ENCODE measurements at regions not wholly inside any gene's neighbourhood (a gene's known extent, or its start where the extent isn't known, plus 50 kb on each side); places are given as distances from the start of the nearest gene placed in this dataset.

DNA sequence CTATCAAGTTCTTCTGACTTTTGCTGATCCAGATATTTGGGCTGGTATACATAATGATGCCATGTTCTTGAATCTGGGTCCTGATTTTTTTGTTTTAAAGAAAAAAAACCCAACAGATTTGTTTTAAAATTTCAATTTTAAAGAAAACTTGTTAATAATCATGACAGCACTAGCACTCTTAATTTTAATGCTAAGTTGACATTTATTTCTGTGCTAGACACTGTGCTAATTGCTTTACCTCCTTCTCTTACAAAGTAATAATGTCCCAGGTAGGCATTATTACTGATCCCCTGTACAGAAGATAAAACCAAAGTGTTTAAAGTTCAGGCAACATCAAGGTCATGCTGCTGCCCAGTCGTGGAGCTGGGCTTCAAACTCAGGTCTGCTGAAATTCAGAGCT is 101.9 kb downstream of the ZNF608 start:
- DNase-seq, result no peak

DNA sequence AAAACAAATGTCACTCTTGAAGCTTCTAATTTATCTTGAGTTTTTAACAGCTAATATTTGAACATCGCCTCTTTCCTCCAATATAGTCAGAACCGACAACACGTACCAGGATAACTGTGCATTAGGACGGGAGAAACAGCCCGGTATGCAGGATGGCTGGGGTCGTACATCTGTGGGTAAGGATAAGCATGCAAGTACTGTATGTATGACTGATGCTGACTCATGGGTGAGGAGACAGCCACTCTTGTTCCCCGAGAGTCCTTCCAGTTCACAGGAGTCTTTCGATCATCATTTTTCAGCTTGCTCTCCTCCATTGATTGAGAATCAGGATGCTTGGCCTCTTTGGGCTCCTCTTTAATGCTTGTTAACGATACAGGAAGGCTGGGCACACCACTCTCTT is 102.3 kb downstream of the ZNF608 start:
- no peak for DNase-seq

DNA sequence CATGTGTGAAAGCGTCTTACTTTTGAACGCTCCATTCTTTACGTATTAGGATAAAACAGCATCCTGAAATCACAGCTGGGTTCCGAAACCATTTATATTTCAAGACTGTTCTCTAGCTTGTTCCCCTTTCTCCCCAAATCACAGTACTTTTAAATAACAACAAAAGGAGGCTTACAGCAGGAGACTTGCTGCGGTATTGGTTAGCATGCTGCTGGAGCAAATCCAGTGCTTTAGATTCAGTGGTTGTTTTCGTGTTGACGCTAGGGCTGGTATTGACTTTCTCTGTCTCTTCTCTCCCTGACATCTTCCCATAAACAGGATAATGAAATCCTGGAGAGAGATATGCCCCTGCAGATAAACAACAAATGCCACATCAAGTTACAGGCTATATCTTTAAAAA is 103.1 kb downstream of the ZNF608 start:
- DNase-seq, result no peak

DNA sequence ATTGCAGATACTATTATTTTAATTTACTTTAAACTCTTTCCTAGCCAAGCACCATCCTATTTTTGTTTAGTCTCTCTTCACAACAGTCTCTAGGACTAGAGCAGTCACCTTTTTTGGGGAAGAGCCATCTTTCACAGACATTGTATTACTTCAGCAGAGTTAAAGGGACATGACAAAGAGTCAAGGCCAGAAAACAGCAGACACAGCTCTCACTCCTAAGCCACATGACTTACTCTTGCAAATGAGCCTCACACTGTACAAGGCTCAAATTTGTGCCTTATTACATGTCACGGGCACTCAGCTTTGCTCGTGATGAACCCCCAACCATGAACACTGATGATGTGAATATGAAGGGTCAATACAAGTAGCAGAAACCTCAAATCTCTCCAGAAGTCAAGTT is 104.3 kb downstream of the ZNF608 start:
- no peak for DNase-seq

DNA sequence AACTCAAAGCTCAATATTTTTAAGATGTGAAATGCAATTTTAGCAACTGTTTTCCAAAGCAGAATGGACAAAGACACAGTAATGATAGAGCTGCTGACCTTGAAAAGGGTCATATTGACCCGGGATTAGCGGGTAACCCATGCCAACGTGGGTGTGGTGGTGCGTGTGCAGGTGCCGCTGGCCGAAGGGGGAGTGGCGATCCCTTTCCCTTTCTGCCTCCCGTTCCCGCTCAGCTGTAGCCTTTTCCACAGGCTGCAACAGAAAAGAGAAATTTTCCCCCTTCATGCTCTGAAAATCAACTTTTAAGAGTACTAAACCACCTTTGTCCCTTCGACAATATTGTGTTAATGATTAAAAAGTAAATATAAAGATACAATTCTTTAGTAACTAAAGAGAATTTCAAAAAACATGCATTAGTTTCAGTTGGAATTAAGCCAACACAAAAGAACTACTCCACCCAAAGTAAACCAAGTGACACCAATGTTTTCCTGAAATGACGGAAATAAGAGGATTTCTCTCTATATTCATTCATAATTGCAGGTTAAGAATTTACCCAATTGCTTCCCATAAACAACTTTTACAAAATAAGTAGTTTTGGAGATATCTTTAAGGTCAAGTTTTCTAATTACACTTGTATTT is 105.2 kb downstream of the ZNF608 start:
- DNase-seq, result no peak

DNA sequence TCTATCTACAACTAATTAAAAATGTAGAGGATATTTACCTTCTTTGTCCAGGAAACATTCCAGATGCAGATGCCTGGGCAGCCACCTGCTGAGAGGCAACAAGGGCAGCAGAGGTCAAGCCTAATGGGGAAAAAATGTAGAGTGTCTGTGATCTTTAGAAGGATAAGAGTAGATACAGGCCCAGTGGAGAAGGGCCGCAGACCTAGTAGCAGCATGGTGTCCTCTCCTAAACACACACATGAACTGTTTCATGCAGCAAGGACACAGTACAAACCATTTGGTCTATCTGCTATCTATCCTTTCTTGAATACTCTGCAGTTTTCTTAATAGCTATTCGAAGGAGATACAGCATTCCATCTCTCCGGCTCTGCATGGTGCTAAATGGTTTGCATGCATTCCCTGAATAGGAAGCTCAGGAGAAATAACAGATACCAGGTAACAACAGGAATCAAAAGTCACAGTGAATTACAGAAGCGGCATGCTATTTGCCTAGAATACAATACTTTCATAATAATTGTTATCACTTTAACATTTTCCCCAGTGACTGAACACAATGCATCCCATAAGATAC is 107.3 kb downstream of the ZNF608 start:
- no peak for DNase-seq

DNA sequence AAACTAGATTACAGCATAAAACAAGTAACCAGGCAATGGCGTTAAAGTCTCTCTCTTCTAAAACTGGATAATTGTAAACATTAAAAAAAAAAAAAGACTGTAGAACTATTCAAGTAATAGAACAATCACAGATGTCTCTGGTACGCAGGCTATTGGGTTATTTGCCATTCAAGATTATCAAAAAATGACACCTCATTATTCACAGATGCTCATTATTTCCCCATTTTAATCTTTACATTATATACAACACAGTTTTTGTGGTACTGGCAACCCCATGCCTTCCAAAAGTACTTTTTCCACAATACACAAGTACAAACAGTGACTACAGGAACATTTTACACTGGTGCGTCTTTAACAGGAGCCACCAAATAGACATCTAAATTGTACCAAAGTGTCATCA is 109.4 kb downstream of the ZNF608 start:
- DNase-seq, result no peak

DNA sequence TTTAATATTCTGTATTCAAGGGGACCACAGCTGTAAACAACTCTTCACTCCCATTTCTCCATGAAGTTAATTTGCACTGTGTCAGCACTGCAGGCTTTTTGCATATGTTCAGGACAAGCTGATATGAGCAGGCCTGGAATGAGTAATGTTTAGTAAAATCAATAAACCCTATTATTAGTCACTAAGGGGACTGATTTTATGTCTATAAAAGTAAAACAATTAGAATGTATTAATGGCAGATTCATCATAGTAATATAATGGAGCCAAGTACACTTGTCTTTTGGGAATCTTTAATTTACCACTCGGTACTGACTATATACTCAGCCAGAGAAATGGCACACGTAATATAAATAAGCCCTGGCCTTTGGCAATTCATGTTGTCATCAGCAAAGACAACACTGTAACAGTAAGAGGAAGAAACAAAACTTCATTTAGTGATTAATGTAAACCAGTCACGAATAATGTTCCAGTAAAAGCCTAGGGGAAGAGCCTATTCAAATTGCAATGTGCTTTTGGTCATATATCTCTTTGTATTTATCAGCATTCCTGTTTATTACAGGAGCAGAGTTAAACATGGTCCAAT is 111.6 kb downstream of the ZNF608 start:
- no peak for DNase-seq

DNA sequence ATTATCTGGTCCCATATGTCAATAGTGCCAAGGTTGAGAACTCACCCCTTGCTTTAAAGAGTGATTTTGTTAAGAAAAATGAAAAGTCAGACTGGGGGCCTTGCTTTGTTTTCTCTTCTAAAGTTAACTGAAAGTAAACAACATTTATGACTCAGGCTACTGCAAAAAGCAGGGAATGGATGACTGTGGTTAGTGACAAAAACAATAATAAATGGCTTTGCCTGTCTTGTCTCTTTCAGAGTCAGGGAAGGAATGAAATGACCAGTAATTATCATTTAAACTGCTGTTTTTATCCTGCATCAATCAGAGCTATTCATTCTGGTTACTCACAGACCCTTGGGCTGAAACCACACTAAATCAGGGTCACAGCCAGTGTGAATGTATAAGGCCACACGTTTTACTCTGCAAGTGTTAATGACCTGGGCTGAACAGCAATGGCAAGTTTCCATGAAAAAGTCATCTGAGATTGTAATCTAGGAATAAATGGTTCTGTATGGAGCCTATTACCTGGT is 112.2 kb downstream of the ZNF608 start:
- DNase-seq, result no peak

DNA sequence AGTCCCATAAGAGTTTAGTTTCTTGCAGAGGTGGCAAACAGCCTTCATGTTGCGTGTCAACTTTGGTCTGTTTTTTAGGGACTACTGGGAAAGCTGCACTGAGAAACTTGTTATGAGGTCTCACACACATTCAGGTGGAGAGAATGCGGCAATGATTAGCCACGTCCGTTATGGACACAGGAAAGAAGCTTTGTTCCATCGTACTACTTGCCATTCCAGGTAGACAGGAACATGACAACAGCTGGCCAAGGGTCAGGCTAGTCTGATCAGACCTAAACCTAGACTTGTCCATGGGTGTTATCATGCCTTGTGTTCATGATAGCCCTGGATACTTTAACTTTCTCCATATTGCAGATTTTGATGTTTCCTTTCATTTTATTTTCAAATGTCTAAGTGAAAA is 113.2 kb downstream of the ZNF608 start:
- no peak for DNase-seq

DNA sequence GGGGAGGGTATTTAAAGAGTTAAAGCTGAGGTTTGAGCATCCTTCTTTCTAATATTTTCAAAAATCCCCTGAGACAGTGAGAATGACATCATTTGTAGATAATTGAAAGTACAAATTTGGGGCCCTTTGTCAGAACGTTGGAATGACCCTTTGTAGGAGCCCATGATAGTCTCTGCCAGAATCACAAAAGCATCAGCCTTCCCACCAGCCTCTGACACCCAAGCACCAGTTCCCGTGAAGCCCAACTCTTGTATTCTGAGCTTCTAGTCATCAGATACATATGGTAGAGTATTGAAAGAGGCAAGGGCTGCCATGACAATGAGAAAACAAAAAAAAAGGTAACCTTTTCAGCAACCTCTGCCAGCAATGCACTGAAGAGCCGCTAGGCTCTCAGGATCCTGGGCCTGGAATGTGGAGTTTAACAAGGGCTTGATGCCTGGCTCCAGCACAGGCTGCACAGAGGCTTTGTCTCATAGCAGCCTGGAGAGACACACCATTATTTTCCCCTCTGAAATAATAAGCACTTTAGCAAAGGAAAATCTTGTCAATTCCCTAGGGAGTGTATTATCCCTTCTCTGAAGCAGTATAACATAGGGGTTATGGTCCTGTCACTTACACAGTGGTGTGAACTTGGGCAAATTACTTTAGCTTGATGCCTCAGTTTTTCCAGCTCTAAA is 114.4 kb downstream of the ZNF608 start:
- no peak for DNase-seq

DNA sequence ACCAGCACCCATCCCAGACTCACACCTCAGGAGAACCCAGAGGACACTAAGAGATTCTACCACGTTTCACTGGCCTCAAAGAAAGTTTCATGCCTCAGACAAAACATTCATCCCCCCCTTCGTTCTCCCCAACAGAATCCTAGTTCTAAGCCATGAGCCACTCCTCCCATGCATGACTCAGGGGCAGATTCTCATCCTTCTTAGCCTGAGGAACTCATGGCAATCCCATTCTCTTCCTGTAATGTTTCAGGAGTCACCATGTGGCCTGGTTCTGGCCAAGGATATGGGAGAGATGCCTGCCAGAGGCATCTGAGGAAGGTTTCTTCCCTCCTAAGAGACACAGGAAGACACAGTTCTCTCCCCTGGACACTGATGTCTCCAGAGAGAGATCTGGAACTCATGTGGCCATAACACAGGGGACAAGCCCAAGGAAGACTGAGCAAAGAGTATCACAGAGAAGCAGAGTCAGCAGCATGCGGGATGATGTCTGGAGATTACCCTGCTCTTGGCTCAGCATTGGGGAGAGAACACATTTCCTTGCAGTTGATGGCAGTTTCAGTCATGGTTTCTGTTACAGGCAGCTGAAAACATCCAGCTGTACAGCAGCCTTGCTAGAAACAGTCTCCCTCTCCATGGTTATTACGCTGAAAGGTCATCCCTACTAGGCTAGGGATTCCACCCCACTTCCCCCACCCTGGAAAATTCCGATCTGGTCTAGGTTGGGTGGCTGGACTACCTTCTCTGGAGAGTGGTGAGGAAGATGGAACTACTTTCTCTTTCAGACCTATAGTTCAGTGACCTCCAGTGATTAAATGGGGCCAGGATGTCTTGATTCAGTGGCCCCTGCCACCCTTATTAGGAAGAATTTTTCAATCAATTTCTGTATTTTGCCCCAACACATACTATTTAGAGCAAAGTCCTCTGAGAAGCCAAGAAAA is 115.4 kb downstream of the ZNF608 start:
- no peak for DNase-seq

DNA sequence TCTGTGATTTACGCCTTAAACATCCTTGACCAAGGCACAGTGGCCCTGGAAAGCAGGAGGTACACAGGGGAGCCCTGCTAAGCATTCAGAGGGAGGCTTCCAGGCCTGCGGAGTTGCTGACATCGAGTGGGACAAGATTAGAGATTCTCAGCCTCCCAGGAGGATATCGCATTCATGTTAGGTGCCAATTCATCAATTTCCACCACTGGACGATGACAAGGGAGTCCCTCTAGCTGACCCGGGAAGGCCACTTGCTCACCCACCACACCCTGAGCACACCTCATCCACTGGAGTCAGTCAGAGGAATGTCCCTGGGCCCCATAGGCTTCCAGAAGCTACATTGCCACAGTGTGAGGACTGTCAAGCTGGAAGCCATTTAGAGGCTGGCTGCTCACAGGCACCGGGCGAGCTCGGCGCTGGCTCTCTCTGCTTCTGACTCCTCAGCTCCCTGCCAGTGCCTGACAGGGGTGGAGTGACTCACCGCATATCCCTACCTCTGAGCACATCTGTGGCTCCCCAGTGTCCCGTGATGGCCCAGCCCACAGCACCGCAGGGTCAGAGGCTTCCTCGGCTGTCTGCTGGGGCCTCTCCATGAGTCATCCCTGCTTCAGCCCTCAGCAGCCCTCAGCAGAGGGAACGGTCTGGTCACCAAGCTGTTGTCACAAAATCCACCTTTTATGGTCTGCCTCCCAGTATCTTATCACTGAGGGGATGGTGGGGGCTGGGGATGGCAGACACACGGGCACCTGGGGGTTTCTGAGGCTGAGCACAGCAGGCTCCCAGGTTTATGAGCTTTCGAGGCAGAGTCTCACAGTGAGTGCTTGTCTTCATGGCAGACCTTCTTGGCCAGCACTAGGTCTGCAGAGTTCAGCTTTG is 117.5 kb downstream of the ZNF608 start:
- no peak for DNase-seq

DNA sequence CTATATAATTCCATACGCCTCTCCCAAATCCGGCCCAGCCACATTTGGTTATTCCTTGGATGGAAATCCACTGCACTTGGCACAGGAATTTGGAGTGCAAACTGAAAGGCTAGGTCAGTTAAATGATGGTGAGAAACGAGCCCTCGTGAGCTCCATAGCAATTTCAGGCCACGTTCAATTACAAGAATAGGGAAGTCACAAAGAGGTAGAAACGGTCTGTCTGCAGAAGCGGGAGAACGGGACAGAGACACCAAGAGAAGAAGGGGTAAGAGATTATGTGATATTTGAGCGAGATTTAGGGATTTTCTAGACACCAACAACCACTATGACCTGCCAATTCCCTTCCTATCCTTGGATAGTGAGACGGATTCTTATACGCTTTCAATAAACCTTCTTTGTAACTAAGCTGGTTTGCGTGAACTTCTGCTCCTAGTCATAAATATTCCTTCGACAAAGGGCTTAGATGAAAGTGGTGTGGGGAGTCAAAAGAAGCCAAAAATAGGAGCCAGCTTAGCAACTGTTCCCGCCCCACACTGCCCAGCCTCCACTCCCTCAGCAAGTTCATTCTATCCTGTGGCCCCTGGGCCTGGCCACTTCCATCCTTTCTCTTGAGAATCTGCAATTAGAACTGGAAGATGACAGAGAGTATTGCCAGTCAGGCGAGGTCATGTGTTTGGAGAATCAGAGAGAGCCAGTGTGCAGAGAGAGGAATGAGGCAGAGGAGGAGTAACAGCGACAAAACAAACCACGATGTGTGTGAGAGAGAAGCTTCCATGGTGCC is 118.4 kb downstream of the ZNF608 start:
- DNase-seq, result no peak

DNA sequence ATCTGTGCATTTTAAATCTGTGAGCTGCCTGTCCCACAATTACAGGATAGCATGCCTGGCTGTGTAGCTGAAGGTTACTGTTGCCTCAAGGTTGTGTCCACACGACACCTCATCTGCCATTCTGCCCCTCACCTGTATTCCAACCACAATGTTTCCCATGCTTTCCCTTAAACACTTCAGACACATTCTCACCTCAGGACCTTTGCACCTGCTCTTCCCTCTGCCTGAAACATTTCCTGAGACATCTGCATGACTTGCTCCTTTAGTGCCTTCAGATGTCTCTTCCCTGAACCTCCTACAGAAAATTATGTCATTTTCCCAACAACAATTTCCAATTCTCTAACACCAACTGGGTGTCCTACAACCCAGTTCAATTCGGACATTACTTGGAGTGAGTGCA is 120.4 kb downstream of the ZNF608 start:
- DNase-seq, result no peak

DNA sequence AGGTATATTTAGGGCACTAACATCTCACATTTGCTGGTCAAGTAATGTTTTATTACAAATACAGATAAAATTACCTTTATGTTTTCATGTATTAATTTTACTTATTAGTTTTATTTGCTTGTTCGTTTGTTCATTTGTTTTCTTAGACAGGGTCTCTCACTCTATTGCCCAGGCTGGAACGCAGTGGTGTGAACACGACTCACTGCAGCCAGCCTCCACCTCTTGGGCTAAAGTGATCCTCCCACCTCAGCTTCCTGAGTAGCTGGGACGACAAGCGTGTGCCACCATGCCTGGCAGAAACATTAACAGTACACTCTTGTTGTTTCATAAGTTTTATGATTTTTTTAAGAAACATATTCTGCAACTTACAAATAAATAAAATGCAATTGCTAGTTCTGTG is 123.2 kb downstream of the ZNF608 start:
- DNase-seq, result no peak

DNA sequence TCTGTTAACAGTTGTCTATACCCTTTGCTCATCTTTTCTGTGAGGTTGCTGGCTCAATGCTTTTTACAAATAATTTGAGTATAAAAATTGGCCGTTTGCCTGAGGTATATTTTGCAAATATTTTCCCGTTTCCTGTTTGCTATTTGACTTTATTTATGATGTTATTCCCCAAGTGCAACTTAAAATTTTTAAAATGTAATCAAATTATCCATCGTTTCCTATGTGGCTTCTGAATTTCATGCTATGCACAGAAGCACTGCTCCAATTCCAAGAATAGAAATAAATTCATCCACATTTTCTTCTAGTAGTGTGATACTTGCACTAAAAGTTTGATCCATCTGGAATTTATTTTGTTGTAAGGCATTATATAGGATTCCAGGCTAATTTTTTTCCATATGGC is 123.6 kb downstream of the ZNF608 start:
- DNase-seq, result no peak

DNA sequence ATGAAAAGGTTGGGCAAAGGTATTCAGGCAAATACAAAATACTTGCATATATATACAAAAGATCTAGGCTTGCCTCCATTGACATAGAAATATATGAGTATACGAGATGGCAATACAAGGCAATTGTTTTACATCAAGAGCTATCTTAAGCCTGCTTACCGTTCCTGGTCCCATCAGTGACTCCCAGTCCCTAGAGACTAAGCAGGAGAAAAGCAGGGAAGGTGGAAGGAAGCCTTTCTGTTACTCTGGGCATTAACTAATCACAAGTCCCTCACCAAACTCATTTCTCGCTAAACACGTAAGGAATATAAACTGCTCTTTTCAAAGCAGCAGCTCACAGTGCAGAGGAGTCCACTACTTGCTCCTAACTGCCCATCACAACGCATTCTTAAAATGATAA is 125.2 kb downstream of the ZNF608 start:
- no peak for DNase-seq

DNA sequence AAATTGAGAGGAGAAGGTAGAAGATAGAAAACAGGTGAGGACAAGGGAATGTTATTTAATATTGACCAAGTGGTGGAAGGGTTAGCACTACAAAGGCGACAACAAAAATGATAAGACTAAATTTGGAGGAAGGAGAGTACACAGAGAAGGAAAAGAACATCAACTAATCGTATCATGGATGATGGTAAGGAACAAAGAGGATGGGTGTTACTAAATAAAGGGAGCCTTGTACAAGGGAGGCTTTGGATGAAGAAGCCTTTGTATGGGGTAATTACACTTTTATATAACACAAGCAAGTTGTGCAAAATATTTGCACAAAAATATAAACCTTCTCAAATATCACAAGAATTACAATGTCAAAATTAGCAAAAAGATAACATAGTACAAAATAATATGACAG is 125.7 kb downstream of the ZNF608 start:
- DNase-seq, result no peak

DNA sequence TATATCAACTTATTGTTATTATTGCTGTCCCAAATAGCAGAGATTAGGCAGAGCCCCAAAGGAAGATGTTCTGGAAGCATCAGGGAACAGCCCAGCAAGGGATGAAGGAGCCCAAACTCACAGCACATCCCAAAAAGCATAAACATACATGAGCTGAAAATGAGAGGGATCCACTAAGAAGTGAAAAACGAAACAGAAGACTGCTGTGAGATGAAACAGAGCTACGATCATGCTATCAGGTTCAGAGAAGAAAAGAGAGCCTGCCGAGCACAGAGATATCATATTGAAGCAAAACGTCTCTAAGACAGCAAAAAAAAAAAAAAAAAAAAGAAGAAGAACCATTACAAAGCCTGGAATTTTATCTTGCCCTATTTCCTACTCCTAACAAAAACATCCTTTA is 127.3 kb downstream of the ZNF608 start:
- DNase-seq, result no peak

DNA sequence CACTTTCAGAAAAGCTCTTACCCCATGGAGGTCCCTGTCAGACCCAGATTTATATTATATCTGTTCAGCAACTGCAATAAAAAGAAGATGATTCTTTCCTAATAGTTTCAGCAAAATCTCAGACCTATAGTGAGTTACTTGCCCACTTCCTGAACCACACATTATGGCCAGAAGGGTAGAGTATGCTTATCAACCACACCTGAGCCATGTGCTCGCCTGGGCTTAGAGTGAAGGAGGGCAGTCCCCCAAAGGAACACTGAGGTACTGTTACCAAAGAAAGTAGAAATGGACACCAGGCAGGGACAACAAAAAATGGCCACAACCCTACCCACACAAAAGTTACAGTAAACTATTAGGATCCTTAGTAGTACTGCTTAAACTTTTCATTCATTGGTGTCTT is 128.7 kb downstream of the ZNF608 start:
- no peak for DNase-seq
